ENCODE measurements at regions not wholly inside any gene's neighbourhood (a gene's known extent, or its start where the extent isn't known, plus 50 kb on each side); places are given as distances from the start of the nearest gene placed in this dataset.

DNA sequence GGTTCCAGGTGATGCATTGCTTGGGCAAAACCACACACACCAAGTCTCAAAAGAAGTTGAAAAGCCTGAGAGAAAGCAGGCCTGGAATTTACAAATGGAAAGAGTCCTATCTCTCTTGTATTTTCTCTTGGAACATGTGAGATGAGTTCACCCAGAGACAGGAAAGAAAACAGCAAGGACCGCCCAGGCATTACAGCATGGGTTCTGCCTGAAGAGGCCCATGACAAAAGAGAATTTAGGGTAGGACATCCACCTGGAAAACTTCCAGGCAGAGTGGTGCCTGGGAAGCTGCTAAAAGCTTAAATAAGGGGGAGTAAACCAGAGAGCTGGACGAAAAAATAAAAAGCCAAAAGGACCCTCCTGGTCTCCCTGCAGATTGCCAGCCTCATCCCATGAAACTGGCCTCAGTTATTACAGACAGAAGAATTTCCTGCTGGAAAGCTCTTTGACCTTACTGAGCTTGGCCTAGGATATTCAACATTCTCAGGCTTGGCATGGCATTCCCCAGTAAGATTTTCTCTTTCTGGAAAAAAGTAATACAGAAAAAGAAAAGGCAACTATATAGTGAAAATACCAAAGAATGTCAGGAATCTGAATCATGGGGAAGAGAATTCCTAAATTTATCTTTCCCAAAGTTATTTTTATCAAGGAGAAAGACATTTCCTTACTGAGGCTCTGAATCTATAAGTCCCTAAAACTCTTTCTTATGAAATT lies 121.3 kb upstream of the NUDT4 start:
- no peak for DNase-seq

DNA sequence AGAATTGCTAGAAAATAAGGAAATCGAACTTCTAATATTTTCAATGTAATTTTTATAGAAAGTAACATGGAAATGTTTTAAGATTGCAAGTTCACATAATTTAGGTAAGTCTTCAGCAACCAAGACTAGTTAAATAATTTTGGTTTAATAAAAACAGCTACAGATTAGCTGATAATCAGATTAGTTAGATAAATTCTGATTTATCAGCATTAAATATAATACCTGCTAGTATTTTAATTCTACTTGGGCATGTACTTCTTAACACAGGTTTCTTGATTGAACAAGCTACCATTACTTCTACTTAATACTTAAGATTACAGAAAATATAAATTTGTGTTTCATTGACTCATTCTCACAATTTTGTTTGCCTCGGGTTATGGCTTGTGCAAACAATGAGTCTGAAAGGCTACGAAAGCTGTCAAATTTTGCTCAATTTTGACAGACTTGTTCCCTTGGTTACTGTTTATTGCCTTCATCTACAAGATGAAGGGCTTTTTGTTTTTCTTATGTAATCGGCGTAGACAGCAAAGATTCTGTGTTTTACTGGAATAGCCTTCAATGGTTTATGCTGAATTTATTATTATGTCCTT lies 116.1 kb upstream of the NUDT4 start:
- DNase-seq, result no peak

DNA sequence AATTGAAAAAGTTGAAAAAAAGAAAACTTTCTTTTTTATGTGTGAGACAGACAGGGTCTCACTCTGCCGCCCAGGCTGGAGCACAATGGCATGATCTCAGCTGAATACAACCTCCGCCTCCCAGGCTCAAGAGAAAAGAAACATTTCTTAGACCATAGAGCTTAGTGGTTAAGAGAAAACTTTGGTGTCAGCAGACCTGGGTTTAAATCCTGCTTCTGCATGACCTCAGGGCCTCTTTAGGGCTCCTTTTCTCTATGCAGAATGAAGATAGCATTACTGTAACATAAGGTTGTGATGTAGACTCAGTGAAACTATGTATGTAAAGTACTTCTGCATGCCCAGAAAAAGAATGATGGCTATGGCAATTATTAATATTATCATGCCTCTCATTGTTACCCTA lies 104.7 kb upstream of the NUDT4 start:
- DNase-seq, result no peak

DNA sequence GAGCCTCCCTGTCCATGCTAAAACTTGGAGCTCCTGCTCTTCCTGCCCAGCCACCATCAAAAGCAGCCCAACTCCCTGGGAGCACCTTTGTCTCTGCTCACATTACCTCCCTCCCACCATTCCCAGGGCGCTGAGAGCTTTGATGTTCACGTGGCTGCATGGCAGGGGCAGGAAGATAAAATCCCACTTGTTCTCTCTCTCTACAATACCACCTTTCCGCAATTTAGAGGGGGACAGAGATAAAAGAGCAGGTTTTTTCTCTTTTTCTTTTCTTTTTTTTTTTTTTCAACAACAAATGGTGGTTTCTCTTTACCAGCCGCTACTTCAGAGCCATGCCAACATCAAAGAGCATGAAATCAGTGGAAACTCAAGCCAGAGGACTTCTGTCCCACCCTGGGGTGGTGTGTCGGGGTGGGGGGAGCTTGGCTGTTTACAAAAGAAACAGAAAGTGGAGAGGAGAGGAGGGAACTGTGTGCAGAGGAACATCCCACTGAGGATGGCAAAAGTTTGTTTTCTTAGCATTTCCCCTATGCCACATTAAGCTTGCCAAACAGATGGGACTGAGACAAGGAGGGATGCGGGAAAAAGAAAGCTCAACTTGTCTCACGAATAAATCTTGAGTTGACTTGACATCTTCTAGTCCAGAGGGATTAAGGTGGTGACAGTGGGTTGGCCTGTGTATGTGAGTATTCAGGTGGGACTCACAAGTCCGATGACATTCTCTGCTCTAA lies 103.7 kb upstream of the NUDT4 start:
- no peak for DNase-seq

DNA sequence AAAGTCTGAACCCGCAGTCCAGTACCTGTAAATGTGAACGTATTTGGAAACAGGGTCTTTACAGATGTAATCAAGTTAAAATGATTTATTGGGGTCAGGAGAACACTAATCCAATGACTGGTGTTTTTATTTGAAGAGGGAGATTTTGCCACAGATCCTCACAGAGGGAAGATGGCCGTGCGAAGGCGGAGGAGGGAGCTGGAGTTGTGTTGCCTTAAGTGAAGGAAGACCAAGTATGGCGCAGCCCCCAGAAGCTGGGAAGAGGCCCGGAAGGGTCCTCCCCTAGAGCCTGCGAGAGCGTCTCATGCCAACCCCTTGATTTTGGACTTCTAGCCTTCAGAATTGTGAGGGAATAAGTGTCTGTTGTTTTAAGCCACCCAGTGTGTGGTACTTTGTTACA lies 102.8 kb upstream of the NUDT4 start:
- DNase-seq, result no peak

DNA sequence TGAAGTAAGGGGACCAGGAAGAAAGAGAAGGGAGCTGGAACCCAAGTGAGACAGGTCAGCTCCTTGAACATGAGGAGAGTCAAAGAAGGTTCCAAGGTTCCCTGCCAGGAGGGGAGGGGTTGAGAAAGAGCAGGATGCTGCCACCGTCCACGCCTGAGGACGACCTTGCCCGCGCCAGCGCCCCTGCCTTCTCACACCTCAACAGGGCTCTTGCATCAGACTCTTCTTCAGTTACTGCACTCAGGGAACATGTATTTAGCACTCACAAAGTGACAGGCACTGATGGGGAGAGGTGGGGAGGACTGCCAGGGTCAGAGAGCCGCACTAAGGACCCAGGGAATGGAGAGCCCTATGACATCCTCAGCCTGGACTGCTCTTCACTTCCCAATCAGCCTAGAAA lies 102.1 kb upstream of the NUDT4 start:
- no peak for DNase-seq

DNA sequence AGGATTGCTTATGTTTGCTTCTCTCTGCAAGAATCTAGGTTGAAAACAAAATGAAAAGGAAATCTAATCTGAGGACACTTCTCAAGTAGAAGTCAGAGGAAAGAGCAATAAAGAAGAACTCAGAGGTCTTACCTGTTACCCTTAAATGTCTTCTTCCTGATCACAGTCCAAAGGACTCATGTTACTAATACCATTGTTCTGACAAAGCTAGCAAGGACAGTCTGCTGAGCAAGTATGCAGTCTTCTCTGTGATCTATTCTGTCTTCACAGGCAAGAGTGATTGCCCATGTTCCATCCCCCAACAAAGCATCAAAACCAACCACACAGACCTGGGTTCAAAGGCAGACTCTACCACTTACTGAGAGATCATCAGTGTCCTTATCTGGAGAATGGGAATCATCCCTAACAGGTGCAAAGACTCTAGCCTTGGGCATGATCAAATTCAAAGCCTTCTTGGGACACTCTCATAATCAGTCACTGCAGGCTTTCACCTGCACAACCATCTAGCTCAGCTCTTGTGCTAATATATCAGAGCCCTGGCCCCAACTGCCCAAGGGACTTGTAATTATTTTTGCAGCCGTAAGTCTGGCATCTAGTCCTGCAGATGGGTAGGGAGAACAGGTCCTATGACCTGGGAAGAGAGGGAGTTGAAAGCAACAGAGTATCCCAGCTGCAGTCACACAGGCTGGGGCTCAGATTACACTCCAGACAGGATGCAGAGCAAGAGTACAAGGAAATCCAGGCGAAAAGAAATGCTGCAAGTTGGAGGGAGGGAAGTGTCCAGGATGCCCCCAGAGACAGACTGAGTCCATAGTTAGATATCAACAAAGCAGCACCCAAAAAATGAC lies 97.9 kb upstream of the NUDT4 start:
- no peak for DNase-seq

DNA sequence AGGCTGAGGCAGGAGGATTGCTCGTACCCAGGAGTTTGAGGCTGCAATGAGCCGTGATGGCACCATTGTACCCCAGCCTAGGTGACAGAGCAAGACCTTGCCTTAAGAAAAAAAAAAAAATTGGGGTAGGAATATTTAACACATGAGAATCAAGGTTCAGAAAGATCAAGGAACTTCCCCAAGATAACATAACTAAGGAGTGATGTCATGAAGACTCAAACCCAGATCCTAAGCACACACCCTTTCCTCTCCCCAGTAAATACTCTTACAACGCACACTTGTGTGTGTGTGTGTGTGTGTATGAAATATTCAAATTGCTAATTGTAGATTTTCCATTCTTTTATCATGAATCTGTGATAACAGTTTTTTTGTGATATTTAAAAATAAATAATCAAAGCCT lies 90.6 kb upstream of the NUDT4 start:
- DNase-seq, result no peak

DNA sequence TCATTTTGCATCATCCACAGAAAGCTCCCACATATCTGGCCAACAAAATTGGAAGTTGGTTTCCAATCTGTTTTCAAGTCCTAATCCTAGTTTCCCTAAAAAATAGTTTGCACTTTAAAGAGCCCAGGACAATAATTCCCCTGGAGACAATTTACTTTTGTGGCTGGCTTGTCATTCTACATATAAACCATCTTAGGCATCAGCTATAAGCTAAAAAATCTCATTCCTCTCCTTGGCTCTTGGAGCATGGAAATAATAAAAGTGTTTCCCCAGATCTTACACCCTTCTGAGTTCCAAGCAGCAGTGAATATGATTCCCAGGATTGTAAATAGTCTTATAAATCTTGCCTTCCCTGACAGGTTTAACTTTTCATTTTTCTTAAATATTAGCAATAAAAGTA lies 89.1 kb upstream of the NUDT4 start:
- DNase-seq, result no peak

DNA sequence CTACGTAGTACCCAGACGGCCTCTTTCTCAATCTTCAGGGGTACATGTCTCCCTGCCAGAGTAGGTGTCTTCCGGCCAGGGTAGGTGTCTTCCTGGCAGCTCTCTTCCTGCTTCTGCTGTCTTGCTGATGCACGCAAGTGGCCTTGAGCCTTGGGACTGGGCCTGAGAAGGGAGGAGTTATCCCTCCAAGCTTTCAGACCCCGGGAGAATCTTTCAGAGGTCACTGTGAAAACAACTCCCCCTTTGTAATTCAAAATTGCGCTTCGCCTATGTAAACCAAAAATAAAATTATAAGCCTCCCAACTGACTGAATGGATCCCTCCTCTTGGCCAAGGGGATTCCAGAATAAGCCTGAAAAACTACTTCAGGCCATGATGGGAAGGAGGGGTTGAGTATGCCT lies 87.3 kb upstream of the NUDT4 start:
- no peak for DNase-seq

DNA sequence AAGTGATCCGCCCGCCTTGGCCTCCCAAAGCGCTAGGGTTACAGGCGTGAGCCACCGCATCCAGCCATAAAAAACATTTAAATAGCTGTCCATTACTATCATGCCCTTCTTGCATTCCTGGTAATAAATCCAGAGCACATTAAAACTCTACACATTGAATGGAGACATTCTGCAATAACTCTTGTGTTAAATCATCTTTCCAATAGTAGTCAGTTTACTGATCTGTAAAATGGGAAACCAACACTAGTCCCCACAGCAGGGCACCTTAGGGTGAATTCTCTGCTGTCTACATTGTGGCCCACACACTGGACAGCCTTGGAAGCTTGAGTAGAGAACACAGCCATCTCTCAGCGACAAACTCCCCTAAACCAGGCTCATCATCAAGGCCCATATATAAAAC lies 85.5 kb upstream of the NUDT4 start:
- no peak for DNase-seq

DNA sequence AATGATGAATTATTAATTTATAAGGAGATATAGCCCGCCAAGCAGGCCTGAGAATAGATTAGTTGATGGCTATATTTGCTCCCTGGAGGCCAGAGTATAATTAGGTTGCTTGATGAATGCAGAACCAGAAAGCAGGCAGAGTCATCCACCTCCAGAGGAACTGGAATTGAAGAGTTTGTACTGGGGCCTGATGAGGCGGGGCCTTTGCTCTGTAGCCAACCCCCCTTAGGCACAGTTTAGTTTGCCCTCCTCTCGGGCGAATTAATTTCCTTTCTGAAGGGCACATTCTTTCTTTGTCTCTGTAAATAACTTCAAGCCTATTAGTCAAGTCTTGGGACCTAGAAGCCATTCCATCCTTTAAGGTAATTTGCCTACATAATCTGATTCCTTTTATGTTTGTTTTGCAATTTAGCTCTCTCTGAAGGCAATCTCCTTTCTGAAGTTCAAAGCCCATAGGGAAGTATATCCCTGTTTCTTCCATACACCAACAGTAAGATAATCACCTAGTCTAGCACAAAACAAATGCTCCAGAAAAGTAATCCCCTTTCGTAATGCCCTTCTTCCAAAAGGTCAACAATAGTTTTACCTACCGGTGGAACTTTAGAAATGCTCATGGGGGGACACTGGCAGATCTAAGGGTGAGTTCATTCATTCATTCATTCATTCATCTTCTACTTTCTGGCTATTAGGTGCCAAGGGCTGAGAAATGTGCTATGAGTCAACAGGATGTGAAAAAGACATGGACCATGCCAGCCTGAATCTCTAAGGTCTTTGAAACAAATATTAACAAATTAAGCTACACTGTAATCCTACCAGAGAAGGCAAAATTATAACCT lies 84.8 kb upstream of the NUDT4 start:
- no peak for DNase-seq

DNA sequence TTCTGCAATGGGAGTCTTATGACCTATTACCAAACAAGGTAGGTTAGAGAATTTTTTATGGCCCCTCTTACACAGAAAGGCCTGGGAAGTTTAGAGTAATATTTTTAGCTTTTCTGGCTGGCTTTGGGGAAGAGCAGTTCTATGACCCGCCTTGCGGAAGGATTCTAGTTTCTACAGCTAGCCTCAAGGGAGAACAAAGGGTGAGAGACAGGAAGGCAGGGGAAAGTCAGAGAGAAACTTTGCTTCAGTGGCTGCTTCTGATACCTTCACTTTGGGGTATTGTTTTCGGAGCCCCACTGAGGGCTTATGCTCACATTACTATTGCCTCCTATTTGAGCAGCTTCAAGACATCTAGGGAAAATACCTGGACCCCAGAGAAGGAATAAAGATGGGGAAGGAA lies 80.7 kb upstream of the NUDT4 start:
- DNase-seq, result no peak

DNA sequence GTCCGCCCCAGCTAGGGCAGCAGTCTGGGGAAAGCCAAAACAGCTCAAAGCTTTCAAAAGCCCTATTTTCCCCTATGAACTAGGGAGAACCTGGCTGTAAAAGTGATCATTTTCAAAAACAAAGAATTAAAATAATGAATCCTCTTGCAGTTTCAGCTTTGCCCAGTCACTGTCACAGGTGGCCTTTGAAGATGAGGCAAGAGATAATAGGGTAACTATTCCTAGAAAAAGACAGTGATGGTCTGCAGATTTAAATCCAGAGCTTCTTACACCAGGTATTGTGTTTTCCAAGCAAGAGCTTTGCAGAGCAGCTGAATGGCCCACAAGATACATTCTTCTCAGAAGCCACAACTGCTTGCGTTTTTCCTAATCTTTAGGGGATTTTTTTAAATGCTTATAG lies 80.2 kb upstream of the NUDT4 start:
- DNase-seq, result no peak

DNA sequence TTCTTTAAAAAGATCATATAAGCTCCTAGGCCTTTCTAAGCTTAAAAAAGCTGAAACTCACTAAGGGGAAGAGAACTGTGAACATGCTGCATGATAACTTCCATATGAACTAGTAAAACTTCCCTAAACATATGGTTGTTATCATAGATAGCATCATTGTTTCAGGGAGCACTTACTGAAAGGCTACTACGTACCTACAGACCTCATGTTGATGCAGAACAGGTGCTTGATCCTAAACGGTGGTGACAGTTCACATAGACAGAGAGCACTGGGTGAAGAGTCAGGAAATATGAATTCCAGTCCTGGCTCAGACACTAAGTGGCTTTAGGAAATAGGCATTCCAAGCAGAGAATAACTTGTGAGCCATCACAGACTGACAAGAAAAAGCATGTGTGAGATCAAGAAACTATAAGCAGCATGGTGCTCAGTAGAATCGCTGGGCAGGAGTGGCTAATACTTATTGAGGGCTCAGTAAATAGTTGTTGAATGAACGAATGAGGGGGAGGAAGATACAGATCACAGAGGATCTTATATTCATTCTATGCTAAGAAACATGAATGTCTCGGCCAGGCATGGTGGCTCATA lies 78.4 kb upstream of the NUDT4 start:
- DNase-seq, result no peak

DNA sequence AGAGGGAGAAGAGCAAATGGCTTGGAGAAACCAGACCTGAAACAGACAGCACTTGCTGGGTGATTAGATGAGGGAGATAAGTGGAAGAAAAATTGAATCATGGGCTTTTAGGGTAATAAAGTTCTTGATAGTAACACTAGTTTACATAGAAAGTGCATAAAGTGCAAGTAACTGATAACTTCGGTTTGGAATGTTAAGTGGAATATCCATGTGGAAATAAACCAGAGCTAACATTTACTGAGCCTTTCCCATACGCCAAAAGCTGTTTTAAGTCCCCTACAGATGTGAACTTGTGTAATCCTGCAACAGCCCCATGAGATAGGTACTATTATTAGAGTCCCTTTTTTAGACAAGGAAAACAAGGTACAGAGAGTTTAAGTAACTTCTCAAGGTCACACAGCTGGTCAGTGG lies 77.1 kb upstream of the NUDT4 start:
- no peak for DNase-seq

DNA sequence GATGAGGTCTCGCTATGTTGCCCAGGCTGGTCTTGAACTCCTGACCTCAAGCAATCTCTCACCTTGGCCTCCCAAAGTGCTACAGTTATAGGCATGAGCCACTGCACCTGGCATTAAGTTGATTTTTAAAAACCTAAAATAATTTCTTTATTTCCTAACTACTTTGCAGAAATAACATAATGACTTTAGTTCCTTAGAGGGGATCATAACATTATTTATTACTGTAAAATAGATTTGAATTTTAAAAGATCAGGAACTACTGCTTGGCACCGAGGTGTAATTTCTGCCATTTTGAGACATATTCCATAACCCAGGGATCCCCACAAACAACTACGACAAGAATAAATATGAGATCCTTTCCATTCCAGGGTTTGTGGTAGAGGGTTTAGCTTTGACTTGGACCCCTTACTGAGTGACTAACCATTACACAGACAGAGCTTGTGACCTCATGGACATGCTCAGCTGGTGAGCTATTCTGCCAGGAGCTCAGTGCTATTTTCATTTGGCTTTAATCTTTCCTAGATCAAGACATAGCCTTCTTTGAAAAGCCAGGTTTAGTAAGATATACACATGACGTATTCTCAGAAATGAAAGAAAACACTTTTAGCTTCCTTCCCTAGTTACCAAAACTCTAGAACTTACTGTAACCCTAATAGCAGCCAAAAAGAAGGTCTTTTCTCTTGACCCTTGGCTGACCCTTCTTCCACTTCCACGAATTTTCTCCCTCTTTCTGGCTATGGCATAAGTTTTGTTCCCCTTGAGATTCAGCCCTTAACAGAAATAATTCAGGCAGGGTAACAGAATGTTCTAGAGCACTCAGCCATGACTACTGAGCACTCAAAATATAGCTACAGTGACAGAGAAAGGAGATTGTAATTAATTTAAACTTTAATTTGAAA lies 75.1 kb upstream of the NUDT4 start:
- DNase-seq, result no peak

DNA sequence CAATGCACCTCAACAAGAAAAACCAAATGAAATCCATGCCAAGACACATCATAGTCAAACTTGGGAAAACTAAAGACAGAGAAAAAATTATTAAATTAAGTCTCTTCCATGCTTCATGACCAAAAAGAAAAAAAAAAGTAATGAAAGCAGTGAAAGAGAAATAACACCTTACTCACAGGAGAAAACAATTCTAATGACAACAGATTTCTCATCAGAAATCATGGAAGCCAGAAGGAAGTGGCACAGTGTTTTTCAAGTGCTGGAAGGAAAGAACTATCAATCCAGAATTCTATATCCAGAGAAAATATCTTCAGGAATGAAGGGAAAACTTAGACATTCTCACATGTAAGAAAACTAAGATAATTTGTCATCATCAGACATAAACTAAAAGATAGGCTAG lies 71.1 kb upstream of the NUDT4 start:
- DNase-seq, result no peak

DNA sequence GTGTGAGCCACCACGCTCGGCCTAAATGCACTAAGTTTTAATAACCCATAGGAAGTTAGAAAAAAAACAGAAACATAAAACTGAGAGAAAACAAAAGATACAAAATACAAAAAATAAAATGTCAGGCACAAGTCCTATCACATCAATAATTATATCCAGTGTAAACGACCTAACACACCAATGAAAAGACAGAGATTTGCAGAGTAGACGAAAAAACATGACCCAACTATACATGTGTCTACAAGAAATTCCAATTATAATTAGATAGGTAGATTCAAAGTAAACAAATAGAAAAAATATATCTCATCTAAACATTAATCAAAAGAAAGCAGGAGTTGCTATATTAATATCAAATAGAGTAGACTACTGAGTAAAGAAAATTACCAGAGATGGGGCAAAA lies 69.4 kb upstream of the NUDT4 start:
- no peak for DNase-seq

DNA sequence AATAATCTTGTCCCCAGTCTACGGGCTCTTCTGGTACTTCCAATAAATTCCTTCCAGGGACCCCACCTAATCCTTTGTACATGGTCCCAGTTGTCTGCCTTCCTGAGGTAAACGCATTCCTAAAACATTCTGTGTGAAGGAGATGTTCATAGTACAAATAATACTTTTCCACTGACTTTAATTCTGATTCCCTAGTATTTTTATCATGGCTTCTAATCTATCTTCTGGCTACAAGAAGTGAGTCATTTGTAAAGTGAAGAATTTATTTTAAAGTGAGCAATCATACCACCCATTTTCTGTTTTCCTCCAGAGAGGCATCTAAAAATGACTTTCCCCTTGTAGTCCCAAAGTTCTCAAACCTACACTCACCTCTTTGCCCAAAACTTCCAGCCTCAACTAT lies 65.9 kb upstream of the NUDT4 start:
- DNase-seq, result no peak

DNA sequence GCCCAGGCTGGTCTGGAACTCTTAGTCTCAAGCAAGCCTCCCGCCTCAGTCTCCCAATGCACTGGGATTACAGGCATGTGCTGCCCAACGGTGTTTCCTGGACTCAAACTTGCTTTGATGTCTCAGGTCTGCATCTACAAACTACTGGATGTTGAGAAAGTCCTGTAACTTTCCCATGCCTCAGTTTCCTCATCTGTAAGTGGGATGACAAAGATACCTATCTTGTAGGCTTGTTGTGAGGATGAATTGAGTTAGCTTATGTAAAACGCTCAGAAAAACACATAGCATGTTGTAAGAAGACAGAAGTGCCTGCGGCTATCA lies 63.6 kb upstream of the NUDT4 start:
- no peak for DNase-seq
